Neural cell (in vitro differentiated cells): ENCODE measurements at regions not wholly inside any gene's neighbourhood (a gene's known extent, or its start where the extent isn't known, plus 50 kb on each side); places are given as distances from the start of the nearest gene placed in this dataset.

Source experiments
- EP300 ChIP-seq: fragments of 450-650 bp; conservative IDR thresholded peaks from 2 replicates; pipeline ENCODE4 v1.6.1; 2014; ENCODE audit warnings: antibody characterized with exemption, mild to moderate bottlenecking, moderate library complexity; ENCODE audit not compliant: poor library complexity, severe bottlenecking
- EZH2 ChIP-seq: fragments of 200-600, 300-800 bp; shearing (Covaris generic), sonication (generic); IDR thresholded peaks from 2 replicates; pipeline ENCODE4 v1.6.1; 2014; ENCODE audit warnings: antibody characterized with exemption, low read length, borderline replicate concordance, mild to moderate bottlenecking; ENCODE audit not compliant: insufficient read depth, poor library complexity, severe bottlenecking
- RAD21 ChIP-seq: fragments of 450-650 bp; conservative IDR thresholded peaks from 2 replicates; pipeline ENCODE4 v1.6.1; 2014; ENCODE audit warnings: antibody characterized with exemption, mild to moderate bottlenecking, moderate library complexity
- TF ChIP-seq, protein P1 (sequence below): fragments of 450-650 bp; IDR thresholded peaks from 2 replicates; pipeline ENCODE4 v1.5.1; 2014; ENCODE audit warnings: antibody characterized with exemption, mild to moderate bottlenecking, moderate library complexity; ENCODE audit not compliant: poor library complexity, severe bottlenecking
- TF ChIP-seq, protein P2 (sequence below): IDR thresholded peaks from 2 replicates; pipeline ENCODE4 v1.6.1; 2012; ENCODE audit warnings: borderline replicate concordance

DNA sequence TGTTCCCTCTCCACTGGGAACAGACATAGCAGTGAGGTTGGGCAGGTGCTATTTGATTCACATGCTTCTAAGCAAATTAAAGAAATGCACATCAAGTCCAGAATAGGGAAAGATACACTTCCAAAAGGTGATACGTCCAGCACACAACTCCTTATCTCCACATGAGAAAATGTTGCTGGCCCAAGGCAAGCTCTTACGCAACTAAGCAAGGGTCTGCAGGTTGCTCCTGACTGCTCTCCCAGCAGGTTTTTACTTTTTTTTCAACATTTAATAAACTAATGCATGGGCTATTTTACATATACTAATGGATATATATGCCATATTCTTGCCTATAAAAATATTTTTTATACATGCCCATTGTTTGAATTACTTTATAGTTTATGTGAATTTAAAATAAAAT is 818.5 kb upstream of the ROBO1 start:
- TF ChIP-seq, protein P1, sequence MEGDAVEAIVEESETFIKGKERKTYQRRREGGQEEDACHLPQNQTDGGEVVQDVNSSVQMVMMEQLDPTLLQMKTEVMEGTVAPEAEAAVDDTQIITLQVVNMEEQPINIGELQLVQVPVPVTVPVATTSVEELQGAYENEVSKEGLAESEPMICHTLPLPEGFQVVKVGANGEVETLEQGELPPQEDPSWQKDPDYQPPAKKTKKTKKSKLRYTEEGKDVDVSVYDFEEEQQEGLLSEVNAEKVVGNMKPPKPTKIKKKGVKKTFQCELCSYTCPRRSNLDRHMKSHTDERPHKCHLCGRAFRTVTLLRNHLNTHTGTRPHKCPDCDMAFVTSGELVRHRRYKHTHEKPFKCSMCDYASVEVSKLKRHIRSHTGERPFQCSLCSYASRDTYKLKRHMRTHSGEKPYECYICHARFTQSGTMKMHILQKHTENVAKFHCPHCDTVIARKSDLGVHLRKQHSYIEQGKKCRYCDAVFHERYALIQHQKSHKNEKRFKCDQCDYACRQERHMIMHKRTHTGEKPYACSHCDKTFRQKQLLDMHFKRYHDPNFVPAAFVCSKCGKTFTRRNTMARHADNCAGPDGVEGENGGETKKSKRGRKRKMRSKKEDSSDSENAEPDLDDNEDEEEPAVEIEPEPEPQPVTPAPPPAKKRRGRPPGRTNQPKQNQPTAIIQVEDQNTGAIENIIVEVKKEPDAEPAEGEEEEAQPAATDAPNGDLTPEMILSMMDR = no peak
- TF ChIP-seq EZH2 (no peak), RAD21 (no peak), EP300 (no peak)
- TF ChIP-seq, protein P2, sequence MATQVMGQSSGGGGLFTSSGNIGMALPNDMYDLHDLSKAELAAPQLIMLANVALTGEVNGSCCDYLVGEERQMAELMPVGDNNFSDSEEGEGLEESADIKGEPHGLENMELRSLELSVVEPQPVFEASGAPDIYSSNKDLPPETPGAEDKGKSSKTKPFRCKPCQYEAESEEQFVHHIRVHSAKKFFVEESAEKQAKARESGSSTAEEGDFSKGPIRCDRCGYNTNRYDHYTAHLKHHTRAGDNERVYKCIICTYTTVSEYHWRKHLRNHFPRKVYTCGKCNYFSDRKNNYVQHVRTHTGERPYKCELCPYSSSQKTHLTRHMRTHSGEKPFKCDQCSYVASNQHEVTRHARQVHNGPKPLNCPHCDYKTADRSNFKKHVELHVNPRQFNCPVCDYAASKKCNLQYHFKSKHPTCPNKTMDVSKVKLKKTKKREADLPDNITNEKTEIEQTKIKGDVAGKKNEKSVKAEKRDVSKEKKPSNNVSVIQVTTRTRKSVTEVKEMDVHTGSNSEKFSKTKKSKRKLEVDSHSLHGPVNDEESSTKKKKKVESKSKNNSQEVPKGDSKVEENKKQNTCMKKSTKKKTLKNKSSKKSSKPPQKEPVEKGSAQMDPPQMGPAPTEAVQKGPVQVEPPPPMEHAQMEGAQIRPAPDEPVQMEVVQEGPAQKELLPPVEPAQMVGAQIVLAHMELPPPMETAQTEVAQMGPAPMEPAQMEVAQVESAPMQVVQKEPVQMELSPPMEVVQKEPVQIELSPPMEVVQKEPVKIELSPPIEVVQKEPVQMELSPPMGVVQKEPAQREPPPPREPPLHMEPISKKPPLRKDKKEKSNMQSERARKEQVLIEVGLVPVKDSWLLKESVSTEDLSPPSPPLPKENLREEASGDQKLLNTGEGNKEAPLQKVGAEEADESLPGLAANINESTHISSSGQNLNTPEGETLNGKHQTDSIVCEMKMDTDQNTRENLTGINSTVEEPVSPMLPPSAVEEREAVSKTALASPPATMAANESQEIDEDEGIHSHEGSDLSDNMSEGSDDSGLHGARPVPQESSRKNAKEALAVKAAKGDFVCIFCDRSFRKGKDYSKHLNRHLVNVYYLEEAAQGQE = no peak
